Stomach (tissue), 8 donors: ENCODE measurements at regions not wholly inside any gene's neighbourhood (a gene's known extent, or its start where the extent isn't known, plus 50 kb on each side); places are given as distances from the start of the nearest gene placed in this dataset.

Experiments
- DNase-seq, 2 donors: peaks; one replicate each; pipeline versions ENCODE4 v3.0.0 to v3.0.0-alpha.2; 2013 to 2019
- H3K27ac ChIP-seq, 5 donors: fragments of 200-600 bp in 4 of 5; sonication (generic) in 4 of 5; one replicate each; pipeline ENCODE4 v1.5.1; 2013 to 2019; ENCODE audit warnings: mild to moderate bottlenecking in 1 of 5, moderate library complexity in 1 of 5
- H3K27me3 ChIP-seq, 3 donors: fragments of 200-600 bp; sonication (generic); one replicate each; pipeline ENCODE4 v1.5.1; 2017 to 2019; ENCODE audit warnings: mixed run types in 1 of 3
- H3K36me3 ChIP-seq, 4 donors: fragments of 200-600 bp; sonication (generic); 1 replicate in 3 of 4; 2 replicates in 1 of 4; pipeline ENCODE4 v1.5.1; 2016 to 2019
- H3K4me1 ChIP-seq, 4 donors: fragments of 200-600 bp; sonication (generic); one replicate each; pipeline ENCODE4 v1.5.1; 2016 to 2019
- H3K4me3 ChIP-seq, 4 donors: fragments of 200-600 bp; sonication (generic) in 3 of 4; one replicate each; pipeline ENCODE4 v1.5.1; 2016 to 2019; ENCODE audit warnings: mild to moderate bottlenecking in 1 of 4
- H3K9me3 ChIP-seq, 4 donors: fragments of 200-600 bp; sonication (generic); one replicate each; pipeline ENCODE4 v1.5.1; 2016 to 2019
- CTCF ChIP-seq, 7 experiments: fragments of 450-650 bp in 4 of 7; fragments of 200-600 bp in 3 of 7; sonication (generic) in 3 of 7; IDR thresholded peaks; one replicate each; pipeline ENCODE4 v1.5.1; 2016 to 2019; ENCODE audit warnings: antibody characterized with exemption in 7 of 7, control low read depth in 2 of 7, mild to moderate bottlenecking in 1 of 7
- EP300 ChIP-seq: sonication (generic); formaldehyde crosslinking; IDR thresholded peaks from one replicate; pipeline ENCODE4 v1.6.1; 2017; ENCODE audit warnings: antibody characterized with exemption
- POLR2A ChIP-seq, 4 donors: fragments of 450-650 bp; IDR thresholded peaks; one replicate each; pipeline ENCODE4 v1.6.1; 2016; ENCODE audit warnings: antibody characterized with exemption in 4 of 4, control low read depth in 2 of 4, mild to moderate bottlenecking in 1 of 4, moderate library complexity in 1 of 4
- POLR2AphosphoS5 ChIP-seq, 3 donors: sonication (generic); formaldehyde crosslinking; IDR thresholded peaks; one replicate each; pipeline ENCODE4 v1.6.1; 2016; ENCODE audit warnings: antibody characterized with exemption in 3 of 3
- WGBS, 5 donors: extraction: QIAGEN DNeasy Blood & Tissue Kit in 3 of 5; methylation state at CpG; one replicate each; pipeline versions ENCODE4 v1.1.5 to v1.1.7; 2013 to 2018; 5-methylcytosine and 5-hydroxymethylcytosine counted together
- intact Hi-C: fragments of 100-400 bp; cut with DNase I; formaldehyde crosslinking; loops from one replicate; pipeline ENCODE4 v1.15.1; 2023; ENCODE audit warnings: low total_unique reads
- donor health status: healthy with polysubstance abuse.
- donor health status: Bipolar disorder and iron deficiency.
- donor health status: healthy.

DNA sequence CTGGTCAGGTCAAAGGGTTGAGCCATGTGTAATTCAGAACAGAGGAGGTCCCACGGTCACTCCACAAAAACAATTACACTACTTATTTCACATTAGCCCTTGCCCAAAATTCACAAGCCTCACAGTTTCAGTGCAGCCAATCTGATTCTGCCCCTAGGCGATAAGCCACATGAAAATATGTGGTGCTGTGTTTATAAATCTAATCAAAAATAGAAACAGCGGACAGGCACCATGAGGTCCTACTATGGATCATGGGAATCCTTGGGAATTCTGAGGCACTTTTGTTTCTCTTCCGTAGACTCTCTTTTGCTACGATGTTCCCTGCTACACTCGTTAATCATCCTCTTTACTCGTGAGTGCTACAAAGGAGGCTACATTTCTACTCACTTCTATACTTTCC is 476.1 kb downstream of the TFAP2A start:
- Histone ChIP-seq H3K9me3 (no peaks in the 10 kb centered on the region), H3K36me3 (no peaks in the 10 kb centered on the region), H3K4me1 (peaks cover 0 to 6% (median 0%) of the 10 kb centered on the region in 4 donors), H3K4me3 (no peak overlapping the region), H3K27me3 (no peaks in the 10 kb centered on the region), H3K27ac (no peak overlapping the region)
- DNase-seq, result no peak
- WGBS, 5 donors, result 67 to 79% (median 74%) methylated on average over 7 of the region's 7 CpGs
- TF ChIP-seq EP300 (no peak), POLR2AphosphoS5 (IDR thresholded peaks at IDR 0.05) (no peak), POLR2A (IDR thresholded peaks at IDR 0.05) (no peak)
- intact Hi-C loops, result no loop called here

GRCh38 chr6:9937031-9937763 is 477.7 kb downstream of the TFAP2A start:
- WGBS, 5 donors, result 66 to 74% (median 70%) methylated on average over 13 of the region's 13 CpGs
- Histone ChIP-seq H3K4me3 (no peak overlapping the region), H3K4me1 (peaks cover 0 to 6% (median 0%) of the 10 kb centered on the region in 4 donors), H3K36me3 (no peaks in the 10 kb centered on the region), H3K27ac (no peak overlapping the region), H3K9me3 (no peaks in the 10 kb centered on the region), H3K27me3 (no peaks in the 10 kb centered on the region)
- TF ChIP-seq POLR2A (IDR thresholded peaks at IDR 0.05) (no peak), EP300 (no peak), POLR2AphosphoS5 (IDR thresholded peaks at IDR 0.05) (no peak), CTCF (IDR thresholded peaks at IDR 0.05) (no peak)
- no peak for DNase-seq
- intact Hi-C loops, result no loop called here

- Histone ChIP-seq H3K9me3 (no peaks in the 10 kb centered on the region), H3K36me3 (no peaks in the 10 kb centered on the region), H3K4me1 (peaks cover 0 to 6% (median 0%) of the 10 kb centered on the region in 4 donors), H3K4me3 (no peak overlapping the region), H3K27me3 (no peaks in the 10 kb centered on the region), H3K27ac (no peak overlapping the region)
- DNase-seq, result no peak
- intact Hi-C loops, result no loop called here
- TF ChIP-seq POLR2AphosphoS5 (IDR thresholded peaks at IDR 0.05) (no peak), EP300 (no peak), POLR2A (IDR thresholded peaks at IDR 0.05) (no peak), CTCF (IDR thresholded peaks at IDR 0.05) (no peak)
- 70 to 87% (median 81%) methylated on average over 7 of the region's 7 CpGs for WGBS, 5 donors
Measured at GRCh38 chr6:9936551-9936950, 478.3 kb downstream of the TFAP2A start.

GRCh38 chr6:9933677-9934076 is 481.2 kb downstream of the TFAP2A start:
- intact Hi-C loops, result no loop called here
- no peak overlapping the region for H3K4me3 ChIP-seq
- H3K9me3 ChIP-seq, result peaks cover 0 to 11% (median 9%) of the 10 kb centered on the region in 4 donors
- H3K36me3 ChIP-seq, result no peaks in the 10 kb centered on the region
- TF ChIP-seq EP300 (no peak), POLR2A (IDR thresholded peaks at IDR 0.05) (no peak), CTCF (IDR thresholded peaks at IDR 0.05) (no peak), POLR2AphosphoS5 (IDR thresholded peaks at IDR 0.05) (no peak)
- no peak for DNase-seq
- 77 to 93% (median 88%) methylated on average over 2 of the region's 2 CpGs for WGBS, 5 donors
- H3K4me1 ChIP-seq, result peaks cover 0 to 5% (median 0%) of the 10 kb centered on the region in 4 donors
- H3K27ac ChIP-seq, result no peak overlapping the region
- H3K27me3 ChIP-seq, result no peaks in the 10 kb centered on the region

- H3K4me3 ChIP-seq, result no peak overlapping the region
- H3K9me3 ChIP-seq, result peaks cover 0 to 11% (median 9%) of the 10 kb centered on the region in 4 donors
- DNase-seq, result no peak
- H3K36me3 ChIP-seq, result no peaks in the 10 kb centered on the region
- no peak overlapping the region for H3K27ac ChIP-seq
- intact Hi-C loops, result no loop called here
- H3K27me3 ChIP-seq, result no peaks in the 10 kb centered on the region
- WGBS, 5 donors, result 84 to 100% (median 98%) methylated on average over 1 of the region's 1 CpG
- TF ChIP-seq CTCF (IDR thresholded peaks at IDR 0.05) (no peak), POLR2A (IDR thresholded peaks at IDR 0.05) (no peak), EP300 (no peak)
- H3K4me1 ChIP-seq, result no peaks in the 10 kb centered on the region
Measured at GRCh38 chr6:9927275-9927674, 487.6 kb downstream of the TFAP2A start.
